HFF-Myc (cell line): ENCODE measurements at regions not wholly inside any gene's neighbourhood (a gene's known extent, or its start where the extent isn't known, plus 50 kb on each side); places are given as distances from the start of the nearest gene placed in this dataset.

ENCODE experiments used
- DNase-seq: peaks from one replicate; pipeline ENCODE4 v3.0.0-alpha.2; 2011; ENCODE audit warnings: low read depth; ENCODE audit errors: extremely low read depth
- H3K4me3 ChIP-seq: replicated peaks from 2 replicates; pipeline ENCODE4 v1.5.1; 2011; ENCODE audit warnings: low read depth, mild to moderate bottlenecking, control low read depth, low read length
- TF ChIP-seq, protein P1 (sequence below): IDR thresholded peaks from 2 replicates; pipeline ENCODE4 v1.5.1; 2012; ENCODE audit warnings: mild to moderate bottlenecking, low read depth, low read length, control low read depth; ENCODE audit errors: missing control alignments

GRCh38 chr9:82216435-82216834 is 227.9 kb downstream of the SPATA31D1 start:
- TF ChIP-seq, protein P1, sequence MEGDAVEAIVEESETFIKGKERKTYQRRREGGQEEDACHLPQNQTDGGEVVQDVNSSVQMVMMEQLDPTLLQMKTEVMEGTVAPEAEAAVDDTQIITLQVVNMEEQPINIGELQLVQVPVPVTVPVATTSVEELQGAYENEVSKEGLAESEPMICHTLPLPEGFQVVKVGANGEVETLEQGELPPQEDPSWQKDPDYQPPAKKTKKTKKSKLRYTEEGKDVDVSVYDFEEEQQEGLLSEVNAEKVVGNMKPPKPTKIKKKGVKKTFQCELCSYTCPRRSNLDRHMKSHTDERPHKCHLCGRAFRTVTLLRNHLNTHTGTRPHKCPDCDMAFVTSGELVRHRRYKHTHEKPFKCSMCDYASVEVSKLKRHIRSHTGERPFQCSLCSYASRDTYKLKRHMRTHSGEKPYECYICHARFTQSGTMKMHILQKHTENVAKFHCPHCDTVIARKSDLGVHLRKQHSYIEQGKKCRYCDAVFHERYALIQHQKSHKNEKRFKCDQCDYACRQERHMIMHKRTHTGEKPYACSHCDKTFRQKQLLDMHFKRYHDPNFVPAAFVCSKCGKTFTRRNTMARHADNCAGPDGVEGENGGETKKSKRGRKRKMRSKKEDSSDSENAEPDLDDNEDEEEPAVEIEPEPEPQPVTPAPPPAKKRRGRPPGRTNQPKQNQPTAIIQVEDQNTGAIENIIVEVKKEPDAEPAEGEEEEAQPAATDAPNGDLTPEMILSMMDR = no peak
- no peak overlapping the region for H3K4me3 ChIP-seq
- no peak for DNase-seq

DNA sequence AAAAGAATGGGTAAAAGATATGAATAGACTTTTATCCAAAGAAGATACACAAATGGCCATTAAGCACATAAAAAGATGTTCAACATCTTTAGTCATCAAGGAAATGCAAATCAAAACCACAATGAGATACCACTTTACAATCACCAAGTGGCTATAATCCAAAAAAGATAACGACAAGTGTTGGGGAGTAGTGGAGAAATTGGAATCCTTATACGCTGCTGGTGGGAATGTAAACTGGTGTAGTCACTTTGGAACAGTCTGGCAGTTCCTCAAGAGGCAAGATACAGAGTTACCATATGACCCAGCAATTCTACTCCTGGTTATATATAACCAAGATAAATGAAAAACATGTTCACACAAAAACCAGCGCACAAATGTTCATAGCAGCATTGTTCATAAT is 234.9 kb downstream of the SPATA31D1 start:
- H3K4me3 ChIP-seq = no peak overlapping the region
- TF ChIP-seq, protein P1 = no peak
- no peak for DNase-seq

GRCh38 chr9:82231411-82231810 is 242.8 kb downstream of the SPATA31D1 start:
- TF ChIP-seq, protein P1 = no peak
- no peak overlapping the region for H3K4me3 ChIP-seq

DNA sequence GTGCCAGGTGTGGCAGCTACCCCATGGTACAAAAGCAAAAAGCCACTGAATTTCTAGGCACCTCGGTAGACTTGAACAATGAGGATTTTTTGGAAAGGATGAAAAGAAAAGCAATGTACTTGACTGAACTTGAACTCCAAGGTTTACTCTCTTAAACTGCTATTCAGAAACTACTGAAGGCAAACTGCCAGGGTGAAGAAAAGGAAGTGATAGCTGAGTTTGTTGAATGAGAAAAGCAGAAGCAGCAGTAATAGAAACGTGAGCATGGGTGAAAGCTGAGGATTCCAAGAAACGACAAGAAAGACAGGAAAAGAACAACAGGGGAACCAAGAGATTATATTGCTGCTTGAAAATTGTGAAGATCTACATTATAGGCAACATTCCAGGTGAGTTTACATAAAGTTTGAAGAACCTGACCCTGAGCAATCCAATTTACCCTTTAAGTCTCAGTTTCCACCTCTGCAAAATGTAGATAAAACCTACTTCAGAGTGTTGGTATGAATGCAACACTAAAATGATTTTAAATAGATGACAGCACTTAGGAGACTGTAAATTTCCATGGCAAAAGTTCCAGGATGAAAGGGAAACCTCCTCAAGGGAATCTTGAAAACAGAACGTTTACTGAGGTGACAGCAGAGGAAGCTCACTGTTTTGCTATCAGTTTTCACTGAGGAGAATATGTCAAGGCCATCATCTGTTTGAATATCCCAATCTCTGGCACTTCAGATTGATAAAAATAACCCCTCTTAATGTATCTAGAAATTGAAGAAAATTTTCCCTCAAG is 245.8 kb downstream of the SPATA31D1 start:
- TF ChIP-seq, protein P1 = no peak
- H3K4me3 ChIP-seq = no peak overlapping the region
- no peak for DNase-seq

More at GRCh38 chr9:82231411-82231810, 242.8 kb downstream of the SPATA31D1 start:
- DNase-seq = no peak

GRCh38 chr9:82242285-82242963 is 253.9 kb downstream of the SPATA31D1 start:
- TF ChIP-seq, protein P1 = no peak
- no peak overlapping the region for H3K4me3 ChIP-seq
- no peak for DNase-seq

DNA sequence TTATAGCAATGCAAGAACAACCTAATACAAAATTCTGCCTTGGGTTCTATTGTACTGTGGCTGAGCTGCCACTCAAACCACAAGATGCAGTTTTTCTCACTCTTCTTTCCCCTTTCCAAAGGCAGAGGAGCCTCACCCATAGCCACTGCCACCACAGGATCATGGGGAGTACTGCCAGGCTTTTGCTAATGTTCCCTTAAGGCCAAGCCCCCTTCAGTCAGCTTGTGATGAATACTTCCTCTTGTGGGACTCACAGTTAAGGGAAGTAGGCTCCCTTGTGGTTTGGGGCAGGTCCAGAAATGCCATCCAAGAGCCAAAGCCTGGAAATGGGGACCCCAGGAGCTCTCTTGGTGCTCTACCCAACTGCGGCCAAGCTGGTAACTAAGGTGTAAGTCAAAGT is 258.7 kb downstream of the SPATA31D1 start:
- DNase-seq = no peak
- TF ChIP-seq, protein P1 = no peak
- no peak overlapping the region for H3K4me3 ChIP-seq
